ENCODE measurements at regions not wholly inside any gene's neighbourhood (a gene's known extent, or its start where the extent isn't known, plus 50 kb on each side); places are given as distances from the start of the nearest gene placed in this dataset.

DNA sequence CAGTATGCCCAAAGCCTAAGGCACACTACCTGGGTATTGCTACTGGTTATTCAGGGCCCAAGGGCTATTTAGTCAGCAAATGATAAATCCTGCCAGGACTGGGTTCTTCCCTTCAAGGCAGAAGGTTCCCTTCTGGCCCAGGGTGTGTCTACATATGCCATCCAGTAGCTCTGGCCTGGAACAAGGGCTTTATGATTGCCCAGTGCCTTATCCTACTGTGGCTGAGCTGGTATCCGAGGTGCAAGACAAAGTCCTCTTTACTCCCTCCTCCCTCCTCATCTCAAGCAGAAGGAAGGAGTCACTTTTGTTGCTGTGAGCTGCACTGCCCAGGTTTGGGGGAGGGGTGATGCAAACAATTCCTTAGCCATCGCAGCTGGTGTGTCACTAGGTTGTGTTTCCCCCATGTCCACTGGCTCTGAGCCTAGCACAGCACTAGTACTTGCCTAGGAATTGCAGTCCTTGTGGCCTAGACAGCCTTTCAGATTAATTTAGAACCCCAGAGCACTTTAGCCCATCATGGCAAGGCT, 221.8 kb upstream of the TGFBR2 start:
- ATAC-seq (no peak), DNase-seq (no peak)
- Mint-ChIP-seq H3K27me3 (ENCODE audit: low read depth) (no peaks in the 10 kb centered on the region), H3K4me3 (no peak overlapping the region), H3K36me3 (ENCODE audit: insufficient read depth) (peaks cover 2% of the 10 kb centered on the region), H3K4me1 (ENCODE audit: low read depth) (no peaks in the 10 kb centered on the region), H3K9me3 (peaks cover 17% of the 10 kb centered on the region)

DNA sequence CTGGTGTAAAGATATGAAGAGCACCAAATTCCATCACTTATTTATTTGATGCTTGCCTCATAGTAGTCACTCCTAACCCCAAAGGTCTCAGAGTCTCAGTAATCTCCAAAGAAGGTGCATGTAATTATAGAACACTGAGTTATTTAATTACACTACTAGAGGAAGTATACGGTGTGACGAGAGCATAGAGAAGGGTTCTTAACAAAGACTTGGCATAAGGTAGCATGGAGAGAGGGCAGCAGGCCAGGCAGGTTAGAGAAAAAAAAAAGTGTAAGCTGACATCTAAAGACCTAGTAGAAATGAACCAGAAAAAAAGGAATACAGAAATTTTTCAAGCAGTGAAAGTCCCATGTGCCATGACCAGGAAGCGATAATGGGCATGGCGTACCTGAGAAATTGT, 213.3 kb upstream of the TGFBR2 start:
- DNase-seq (no peak), ATAC-seq (no peak)
- Mint-ChIP-seq H3K27me3 (ENCODE audit: low read depth) (no peaks in the 10 kb centered on the region), H3K9me3 (no peaks in the 10 kb centered on the region), H3K4me3 (no peak overlapping the region), H3K36me3 (ENCODE audit: insufficient read depth) (no peaks in the 10 kb centered on the region), H3K4me1 (ENCODE audit: low read depth) (no peaks in the 10 kb centered on the region)

DNA sequence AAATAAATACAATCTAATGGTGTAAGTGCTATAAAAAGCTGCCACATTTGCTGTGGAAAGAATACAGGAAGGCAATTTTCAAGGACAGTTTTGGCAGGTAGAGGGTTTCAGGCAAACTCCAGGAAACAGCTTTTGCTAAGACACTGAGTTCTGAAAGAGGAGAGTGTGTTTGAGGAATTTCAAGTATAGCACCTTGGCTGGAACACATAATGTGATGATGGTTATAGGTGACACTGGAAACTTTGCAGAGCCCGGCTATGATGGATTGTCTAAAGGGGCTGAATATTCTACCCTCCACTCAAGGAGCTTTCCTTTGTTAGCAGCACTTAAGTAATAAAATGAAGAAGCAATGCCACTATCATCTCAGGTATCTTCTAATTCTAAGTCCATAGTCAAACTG, 209.4 kb upstream of the TGFBR2 start:
- DNase-seq (no peak), ATAC-seq (no peak)
- Mint-ChIP-seq H3K36me3 (ENCODE audit: insufficient read depth) (no peaks in the 10 kb centered on the region), H3K4me1 (ENCODE audit: low read depth) (peaks cover 5% of the 10 kb centered on the region), H3K9me3 (no peaks in the 10 kb centered on the region), H3K27me3 (ENCODE audit: low read depth) (no peaks in the 10 kb centered on the region), H3K4me3 (no peak overlapping the region)

DNA sequence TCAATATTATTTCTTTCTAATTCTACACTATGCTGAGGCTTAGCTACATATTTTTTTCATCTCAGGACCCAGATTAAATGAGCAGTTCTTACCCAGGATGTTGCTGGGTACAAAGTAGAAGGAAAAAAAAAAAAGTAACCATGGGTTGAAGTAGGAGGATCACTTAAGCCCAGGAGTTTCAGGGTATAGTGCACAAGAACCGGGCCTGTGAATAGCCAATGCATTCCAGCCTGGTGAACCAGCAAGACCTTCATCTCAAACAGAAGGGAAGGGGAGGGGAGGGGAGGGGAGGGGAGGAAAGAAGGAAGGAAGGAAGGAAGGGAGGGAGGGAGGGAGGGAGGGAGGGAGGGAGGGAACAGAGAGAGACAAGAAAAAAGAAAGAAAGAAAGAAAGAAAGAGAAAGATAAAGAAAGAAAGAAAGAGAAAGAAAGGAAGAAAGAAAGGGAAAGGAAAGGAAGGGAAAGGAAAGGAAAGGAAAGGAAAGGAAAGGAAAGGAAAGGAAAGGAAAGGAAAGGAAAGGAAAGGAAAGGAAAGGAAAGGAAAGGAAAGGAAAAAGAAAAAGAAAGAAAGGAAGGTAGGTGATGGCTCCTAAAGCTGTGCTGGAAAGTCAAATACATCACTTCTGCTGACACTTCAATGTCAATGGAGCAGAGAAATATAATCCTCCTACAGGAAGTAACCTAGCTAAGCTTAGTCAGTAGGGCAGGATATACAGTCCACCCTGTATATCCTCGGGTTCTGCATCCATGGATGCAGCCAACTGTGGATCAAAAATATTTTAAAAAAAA, 206.8 kb upstream of the TGFBR2 start:
- H3K27me3 Mint-ChIP-seq (ENCODE audit: low read depth) = no peaks in the 10 kb centered on the region
- ATAC-seq (no peak), DNase-seq (no peak)
- no peak overlapping the region for H3K4me3 Mint-ChIP-seq
- no peaks in the 10 kb centered on the region for H3K36me3 Mint-ChIP-seq (ENCODE audit: insufficient read depth)
- H3K4me1 Mint-ChIP-seq (ENCODE audit: low read depth) = peaks cover 5% of the 10 kb centered on the region
- no peaks in the 10 kb centered on the region for H3K9me3 Mint-ChIP-seq

DNA sequence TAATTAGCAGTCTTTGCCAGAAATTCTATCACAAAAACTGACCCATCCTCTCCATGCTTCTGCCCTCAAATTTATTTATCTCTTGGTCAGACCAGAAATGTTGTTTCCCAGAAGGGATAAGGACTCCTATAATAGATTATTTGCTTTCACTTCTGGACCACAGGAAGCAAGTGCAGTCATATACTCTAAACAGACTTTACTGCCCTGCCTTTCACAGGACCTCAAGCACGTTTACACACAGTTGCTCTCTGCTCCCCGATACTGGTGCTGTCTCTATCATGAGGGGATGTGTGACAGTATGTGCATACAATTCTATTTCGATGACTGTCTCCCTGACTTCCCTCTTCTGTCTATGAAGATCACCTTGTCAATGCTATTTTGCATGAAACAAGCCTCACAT, 205.5 kb upstream of the TGFBR2 start:
- Mint-ChIP-seq H3K36me3 (ENCODE audit: insufficient read depth) (no peaks in the 10 kb centered on the region), H3K4me3 (no peak overlapping the region), H3K27me3 (ENCODE audit: low read depth) (no peaks in the 10 kb centered on the region), H3K4me1 (ENCODE audit: low read depth) (peaks cover 5% of the 10 kb centered on the region), H3K9me3 (no peaks in the 10 kb centered on the region)
- DNase-seq (no peak), ATAC-seq (no peak)

DNA sequence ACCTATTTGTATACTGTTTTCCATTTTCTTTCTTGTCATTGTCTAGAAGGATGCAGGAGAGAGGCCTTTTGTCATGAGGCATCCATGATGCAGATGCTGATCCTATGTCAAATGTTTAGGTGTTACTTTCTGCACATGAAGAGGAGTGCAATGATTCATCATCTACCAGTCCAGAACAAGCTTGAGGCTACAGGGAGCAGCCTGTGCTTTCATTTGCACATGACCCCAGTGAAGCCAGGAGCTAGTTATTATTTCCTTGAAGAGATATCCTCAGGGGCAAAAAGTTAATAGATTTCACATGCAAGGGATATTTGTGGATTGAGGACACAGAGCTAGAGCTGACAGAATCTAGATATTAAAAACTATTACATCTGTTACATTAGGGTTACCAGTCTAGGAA, 204.4 kb upstream of the TGFBR2 start:
- peak in 1 of 2 donors; percentile 61 for ATAC-seq

DNA sequence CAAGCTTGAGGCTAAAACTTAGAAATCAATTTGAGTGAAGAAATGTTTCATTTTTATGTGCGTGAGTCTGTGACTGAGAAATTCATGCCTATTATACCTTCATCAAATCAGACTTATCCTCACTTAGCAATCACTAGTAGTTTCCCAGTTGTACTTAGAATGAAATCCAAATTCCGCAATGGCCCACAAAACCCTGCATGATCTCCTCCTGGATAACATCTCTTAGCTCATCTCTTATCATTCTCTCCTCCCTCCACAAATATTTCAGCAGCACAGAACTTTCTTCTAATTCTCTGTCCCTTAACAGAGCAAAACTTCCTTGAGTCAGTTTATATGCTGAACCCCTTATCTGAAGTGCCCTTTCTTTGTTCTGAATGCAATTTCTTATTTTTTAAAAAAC, 198.8 kb upstream of the TGFBR2 start:
- no peak for DNase-seq
- Mint-ChIP-seq H3K4me1 (ENCODE audit: low read depth) (no peaks in the 10 kb centered on the region), H3K27me3 (ENCODE audit: low read depth) (no peaks in the 10 kb centered on the region), H3K36me3 (ENCODE audit: insufficient read depth) (no peaks in the 10 kb centered on the region), H3K4me3 (no peak overlapping the region), H3K9me3 (peaks cover 6% of the 10 kb centered on the region)
- no peak for ATAC-seq

More for the DNA sequence above, 204.4 kb upstream of the TGFBR2 start:
- H3K4me1 Mint-ChIP-seq (ENCODE audit: low read depth) = peaks cover 5% of the 10 kb centered on the region
- no peak overlapping the region for H3K4me3 Mint-ChIP-seq
- no peaks in the 10 kb centered on the region for H3K36me3 Mint-ChIP-seq (ENCODE audit: insufficient read depth)
- DNase-seq = no peak
- no peaks in the 10 kb centered on the region for H3K9me3 Mint-ChIP-seq
- H3K27me3 Mint-ChIP-seq (ENCODE audit: low read depth) = no peaks in the 10 kb centered on the region

DNA sequence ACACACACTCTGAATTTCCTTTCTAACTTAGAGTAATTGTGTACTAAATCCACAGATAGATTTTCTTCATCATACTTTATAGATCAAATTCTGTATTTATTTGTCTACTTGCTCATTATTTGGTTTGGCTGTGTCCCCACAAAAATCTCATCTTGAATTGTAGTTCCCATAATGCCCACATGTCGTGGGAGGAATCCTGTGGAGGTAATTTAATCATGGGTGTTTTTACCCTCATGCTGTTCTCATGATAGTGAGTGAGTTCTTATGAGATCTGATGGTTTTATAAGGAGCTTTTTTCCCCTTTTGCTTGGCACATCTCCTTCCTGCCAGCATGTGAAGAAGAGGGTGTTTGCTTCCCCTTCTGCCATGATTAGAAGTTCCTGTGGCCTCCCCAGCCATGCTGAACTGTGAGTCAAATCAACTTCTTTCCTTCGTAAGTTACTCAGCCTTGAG, 198.3 kb upstream of the TGFBR2 start:
- H3K9me3 Mint-ChIP-seq = peaks cover 6% of the 10 kb centered on the region
- H3K27me3 Mint-ChIP-seq (ENCODE audit: low read depth) = no peaks in the 10 kb centered on the region
- no peaks in the 10 kb centered on the region for H3K36me3 Mint-ChIP-seq (ENCODE audit: insufficient read depth)
- ATAC-seq = no peak
- no peak overlapping the region for H3K4me3 Mint-ChIP-seq
- no peaks in the 10 kb centered on the region for H3K4me1 Mint-ChIP-seq (ENCODE audit: low read depth)
- DNase-seq = no peak

DNA sequence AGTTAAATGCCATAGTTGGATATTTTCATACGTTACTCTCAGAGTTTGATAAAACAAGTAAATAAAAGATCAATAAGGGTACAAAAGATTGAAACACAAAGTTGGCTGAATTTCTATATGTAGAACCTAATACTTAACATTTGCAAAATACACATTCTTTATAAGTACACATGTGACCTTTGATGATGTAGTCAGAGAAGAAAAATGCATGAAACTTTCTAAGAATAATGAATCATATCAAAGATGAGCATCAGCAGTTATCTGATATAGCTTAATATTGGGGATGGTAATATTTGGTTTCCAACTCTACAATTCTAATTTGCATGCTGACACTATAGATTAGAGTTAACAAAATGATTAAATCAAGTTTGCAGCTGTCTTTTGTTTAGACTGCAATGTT, 188.0 kb upstream of the TGFBR2 start:
- H3K4me3 Mint-ChIP-seq = no peak overlapping the region
- no peaks in the 10 kb centered on the region for H3K36me3 Mint-ChIP-seq (ENCODE audit: insufficient read depth)
- H3K4me1 Mint-ChIP-seq (ENCODE audit: low read depth) = no peaks in the 10 kb centered on the region
- DNase-seq (no peak), ATAC-seq (no peak)
- no peaks in the 10 kb centered on the region for H3K9me3 Mint-ChIP-seq
- H3K27me3 Mint-ChIP-seq (ENCODE audit: low read depth) = no peaks in the 10 kb centered on the region

DNA sequence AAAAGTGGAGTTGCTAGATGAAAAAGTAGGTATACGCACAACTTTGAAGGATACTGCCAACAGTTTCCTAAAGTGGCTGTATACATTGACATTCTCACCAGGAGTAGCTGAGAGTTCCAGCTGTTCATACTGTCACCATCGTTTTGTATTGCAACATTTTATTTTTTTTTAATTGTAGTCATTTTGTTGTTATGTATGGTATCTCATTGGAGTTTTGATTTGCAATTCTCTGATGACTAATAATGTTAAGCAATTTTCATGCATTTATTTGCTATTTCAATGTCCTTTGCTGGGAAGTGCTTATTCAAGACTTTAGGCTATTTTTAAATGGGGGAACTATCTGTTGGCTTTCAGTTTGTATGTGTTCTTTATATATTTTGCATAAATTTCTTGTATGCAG, 185.1 kb upstream of the TGFBR2 start:
- Mint-ChIP-seq H3K4me1 (ENCODE audit: low read depth) (no peaks in the 10 kb centered on the region), H3K9me3 (no peaks in the 10 kb centered on the region), H3K27me3 (ENCODE audit: low read depth) (no peaks in the 10 kb centered on the region), H3K36me3 (ENCODE audit: insufficient read depth) (no peaks in the 10 kb centered on the region), H3K4me3 (no peak overlapping the region)
- ATAC-seq (no peak), DNase-seq (no peak)

DNA sequence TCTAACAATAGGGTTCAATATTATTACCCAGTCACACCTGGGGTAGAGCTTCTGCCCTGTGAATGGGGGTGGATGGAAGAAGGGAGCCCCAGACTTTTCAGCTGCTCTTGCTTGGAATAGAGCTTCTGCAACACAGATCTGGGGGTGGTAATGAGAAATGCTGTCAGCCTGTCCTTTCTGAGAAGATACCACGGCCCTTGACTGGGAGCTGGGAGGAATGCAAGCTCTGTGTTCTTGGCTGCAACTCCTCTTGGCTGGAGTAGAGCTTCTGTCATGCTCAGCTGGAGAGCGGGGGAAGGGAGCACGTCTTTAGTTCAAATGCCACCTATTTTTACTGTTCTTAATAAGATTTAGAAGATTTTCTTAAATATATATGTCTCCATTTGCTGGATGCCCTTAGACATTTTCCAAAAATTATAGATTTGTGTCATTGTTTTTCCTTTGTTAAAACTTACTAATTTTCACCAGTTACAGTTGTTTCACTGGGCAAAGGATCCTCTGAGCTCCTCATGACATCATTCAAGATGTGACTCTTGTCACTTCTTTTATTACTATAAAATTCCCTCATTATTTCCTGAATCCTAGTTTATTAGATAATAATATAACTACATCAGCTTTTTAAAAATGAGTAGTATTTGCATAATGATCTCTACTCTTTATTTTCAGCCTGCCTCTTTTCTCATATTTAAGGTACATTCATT, 180.0 kb upstream of the TGFBR2 start:
- DNase-seq (no peak), ATAC-seq (no peak)
- Mint-ChIP-seq H3K9me3 (no peaks in the 10 kb centered on the region), H3K27me3 (ENCODE audit: low read depth) (no peaks in the 10 kb centered on the region), H3K4me3 (no peak overlapping the region), H3K36me3 (ENCODE audit: insufficient read depth) (no peaks in the 10 kb centered on the region), H3K4me1 (ENCODE audit: low read depth) (no peaks in the 10 kb centered on the region)

DNA sequence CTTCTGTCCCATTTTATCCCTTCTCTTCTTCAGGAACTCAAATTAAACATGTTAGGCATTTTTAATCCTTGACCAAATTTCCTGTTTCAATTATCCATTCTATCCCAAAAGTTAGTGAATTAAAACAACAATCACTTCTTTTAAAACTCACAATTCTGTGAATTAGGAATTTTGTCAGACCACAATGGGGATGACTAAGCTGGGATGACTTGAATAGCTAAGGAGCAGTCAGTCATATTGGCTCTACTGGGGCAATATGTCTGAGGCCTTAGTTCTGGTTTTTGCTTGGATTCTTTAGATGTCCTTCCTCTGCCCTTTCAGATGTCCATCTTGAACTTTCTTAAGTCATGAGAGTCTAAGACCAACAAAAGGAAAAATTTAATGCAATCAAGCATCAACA, 178.2 kb upstream of the TGFBR2 start:
- ATAC-seq (no peak), DNase-seq (no peak)
- no peaks in the 10 kb centered on the region for H3K27me3 Mint-ChIP-seq (ENCODE audit: low read depth)
- no peaks in the 10 kb centered on the region for H3K4me1 Mint-ChIP-seq (ENCODE audit: low read depth)
- H3K9me3 Mint-ChIP-seq = no peaks in the 10 kb centered on the region
- H3K4me3 Mint-ChIP-seq = no peak overlapping the region
- H3K36me3 Mint-ChIP-seq (ENCODE audit: insufficient read depth) = no peaks in the 10 kb centered on the region

DNA sequence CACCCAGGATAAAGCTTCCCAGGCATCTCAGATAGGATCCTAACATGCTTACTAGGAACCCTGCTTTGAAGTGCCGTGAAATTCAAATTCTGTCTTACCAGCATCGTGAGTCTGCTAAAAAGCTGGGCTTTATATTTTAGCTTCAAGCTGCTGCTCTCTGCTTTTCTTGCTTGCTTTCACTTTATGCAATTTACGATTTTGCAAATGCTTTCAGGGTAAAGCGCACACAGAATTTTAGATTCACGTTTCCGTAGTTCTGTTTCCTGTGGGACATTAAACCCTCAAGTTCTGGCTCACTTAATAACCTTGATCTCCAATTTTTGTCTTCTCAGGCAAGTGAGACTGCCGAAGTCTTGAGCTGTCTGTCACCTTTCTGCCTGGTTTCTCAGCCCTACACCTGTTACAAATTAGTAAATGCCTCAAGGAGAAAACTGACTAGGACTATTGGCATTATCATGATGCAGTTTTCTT, 170.5 kb upstream of the TGFBR2 start:
- DNase-seq = no peak
- H3K9me3 Mint-ChIP-seq = no peaks in the 10 kb centered on the region
- H3K27me3 Mint-ChIP-seq (ENCODE audit: low read depth) = no peaks in the 10 kb centered on the region
- peak in 1 of 2 donors; percentile 18 for ATAC-seq
- peak overlapping the region; percentile 60 for H3K4me3 Mint-ChIP-seq
- no peaks in the 10 kb centered on the region for H3K36me3 Mint-ChIP-seq (ENCODE audit: insufficient read depth)
- H3K4me1 Mint-ChIP-seq (ENCODE audit: low read depth) = peaks cover 22% of the 10 kb centered on the region

DNA sequence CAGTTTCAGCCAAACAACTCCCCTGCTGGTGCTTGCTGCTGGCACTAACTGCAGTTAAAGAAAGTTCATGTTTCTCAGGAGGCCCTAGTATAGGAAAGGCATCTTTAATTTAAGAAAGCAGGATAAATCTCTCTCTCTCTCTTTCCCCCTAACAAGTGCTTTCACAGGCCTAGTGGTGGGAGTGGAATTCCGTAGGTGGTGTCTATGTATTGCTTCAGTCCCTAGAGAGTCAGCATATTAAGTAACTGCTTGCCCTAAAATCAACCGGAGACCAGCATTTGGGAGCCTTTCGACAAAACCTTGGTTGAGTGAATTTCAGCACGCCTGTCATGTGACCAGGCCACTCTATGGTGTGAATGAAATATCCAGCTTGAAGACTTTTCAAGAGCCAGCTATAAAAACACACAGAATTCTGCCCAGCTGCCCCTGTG, 169.2 kb upstream of the TGFBR2 start:
- H3K36me3 Mint-ChIP-seq (ENCODE audit: insufficient read depth) = no peaks in the 10 kb centered on the region
- ATAC-seq (no peak), DNase-seq (no peak)
- H3K4me1 Mint-ChIP-seq (ENCODE audit: low read depth) = peaks cover 22% of the 10 kb centered on the region
- H3K9me3 Mint-ChIP-seq = peaks cover 4% of the 10 kb centered on the region
- H3K4me3 Mint-ChIP-seq = no peak overlapping the region
- H3K27me3 Mint-ChIP-seq (ENCODE audit: low read depth) = no peaks in the 10 kb centered on the region

DNA sequence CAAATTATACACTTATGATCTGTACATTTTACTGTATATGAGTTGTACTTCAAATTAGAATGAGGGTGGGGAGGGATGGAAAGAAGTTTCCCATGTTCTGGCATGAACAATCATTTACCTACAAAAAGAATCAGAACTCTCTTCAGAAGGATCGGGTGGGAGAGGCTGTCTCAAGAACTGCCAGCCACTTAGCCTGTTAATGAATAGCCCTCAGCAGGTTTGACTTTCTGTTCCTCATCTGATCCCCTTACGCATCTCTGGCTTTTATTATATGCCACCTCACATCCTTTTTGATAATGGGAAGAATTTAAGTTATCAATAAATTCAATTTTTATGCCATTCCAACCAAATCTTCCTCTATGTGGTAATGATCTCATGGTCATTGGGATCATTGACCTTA, 168.3 kb upstream of the TGFBR2 start:
- no peak for DNase-seq
- no peak for ATAC-seq
- H3K9me3 Mint-ChIP-seq = peaks cover 4% of the 10 kb centered on the region
- no peaks in the 10 kb centered on the region for H3K27me3 Mint-ChIP-seq (ENCODE audit: low read depth)
- H3K36me3 Mint-ChIP-seq (ENCODE audit: insufficient read depth) = no peaks in the 10 kb centered on the region
- H3K4me3 Mint-ChIP-seq = no peak overlapping the region
- H3K4me1 Mint-ChIP-seq (ENCODE audit: low read depth) = peaks cover 22% of the 10 kb centered on the region

All from activated T-cell treated with anti-CD3 and anti-CD28 coated beads, Interleukin-2, amount 50 U/mL, for 4 hours (primary cell).